ENCODE measurements at regions not wholly inside any gene's neighbourhood (a gene's known extent, or its start where the extent isn't known, plus 50 kb on each side); places are given as distances from the start of the nearest gene placed in this dataset.

GRCh38 chr5:125044491-125045282 lies 298.2 kb upstream of the ZNF608 start:
- Histone ChIP-seq H3K4me3 (ENCODE audit: low read length) (no peak overlapping the region), H3K36me3 (ENCODE audit: low read depth, low read length) (no peaks in the 10 kb centered on the region), H3K79me2 (ENCODE audit: low read length) (no peaks in the 10 kb centered on the region), H3K9me2 (replicated peaks; ENCODE audit: low read length) (no peaks in the 10 kb centered on the region), H3K4me2 (ENCODE audit: low read length) (peak overlapping the region; percentile 46), H3K27me3 (ENCODE audit: low read length) (no peaks in the 10 kb centered on the region), H3K9ac (ENCODE audit: low read length) (peak overlapping the region; percentile 11; the same call in 1 of the 2 replicates), H3K4me1 (ENCODE audit: insufficient read depth, low read length) (peaks cover 57% of the 10 kb centered on the region), H4K20me1 (ENCODE audit: low read length) (no peaks in the 10 kb centered on the region), H3K27ac (ENCODE audit: low read length) (peak overlapping the region; percentile 74), H3F3A (ENCODE audit: low read length, unreplicated experiment) (no peaks in the 10 kb centered on the region), H3K9me3 (ENCODE audit: low read length) (no peaks in the 10 kb centered on the region), H2AFZ (ENCODE audit: low read length) (no peak overlapping the region)
- BruUV-seq (replicated peaks), result no TSS peak
- no peak for TF ChIP-seq EZH2phosphoT487 (IDR thresholded peaks at IDR 0.05; ENCODE audit: borderline replicate concordance, low read length)
- TF ChIP-seq CTCF (conservative IDR thresholded peaks at IDR 0.05; ENCODE audit: low read depth, low read length), result no peak
- TF ChIP-seq EZH2 (IDR thresholded peaks at IDR 0.05; ENCODE audit: low read length, unreplicated experiment), result no peak
- ChIA-PET POLR2A (ENCODE audit: unreplicated experiment) (no interaction called here), CTCF (no interaction called here)
- ATAC-seq (peak; percentile 5; the same call in 1 of the 2 replicates), DNase-seq (peak; percentile 19)
- intact Hi-C loops (cut with micrococcal nuclease), result loop anchor here (1.0 to 10.0 kb wide), 7 partner anchors 49 to 630 kb away; partner anchors contain the start of gene ZNF608

GRCh38 chr5:125045646-125046045 lies 299.2 kb upstream of the ZNF608 start:
- intact Hi-C loops (cut with micrococcal nuclease), result loop anchor here (1.0 to 10.0 kb wide), 7 partner anchors 50 to 631 kb away; partner anchors contain the start of gene ZNF608
- DNase-seq (peak; percentile 81), ATAC-seq (peak; percentile 73)
- Histone ChIP-seq H3K27me3 (ENCODE audit: low read length) (no peaks in the 10 kb centered on the region), H3K4me2 (ENCODE audit: low read length) (peak overlapping the region; percentile 56), H3F3A (ENCODE audit: low read length, unreplicated experiment) (no peaks in the 10 kb centered on the region), H3K79me2 (ENCODE audit: low read length) (no peaks in the 10 kb centered on the region), H2AFZ (ENCODE audit: low read length) (no peak overlapping the region), H3K27ac (ENCODE audit: low read length) (peak overlapping the region; percentile 74), H3K9me3 (ENCODE audit: low read length) (no peaks in the 10 kb centered on the region), H3K4me3 (ENCODE audit: low read length) (peak overlapping the region; percentile 14; the same call in 1 of the 2 replicates), H4K20me1 (ENCODE audit: low read length) (no peaks in the 10 kb centered on the region), H3K36me3 (ENCODE audit: low read depth, low read length) (no peaks in the 10 kb centered on the region), H3K9ac (ENCODE audit: low read length) (peak overlapping the region; percentile 11; the same call in 1 of the 2 replicates), H3K9me2 (replicated peaks; ENCODE audit: low read length) (no peaks in the 10 kb centered on the region), H3K4me1 (ENCODE audit: insufficient read depth, low read length) (peaks cover 65% of the 10 kb centered on the region)
- TF ChIP-seq EZH2 (IDR thresholded peaks at IDR 0.05; ENCODE audit: low read length, unreplicated experiment) (no peak), EZH2phosphoT487 (IDR thresholded peaks at IDR 0.05; ENCODE audit: borderline replicate concordance, low read length) (no peak), CTCF (conservative IDR thresholded peaks at IDR 0.05; ENCODE audit: low read depth, low read length) (no peak)
- CTCF ChIA-PET, result no interaction called here
- POLR2A ChIA-PET (ENCODE audit: unreplicated experiment), result no interaction called here
- BruUV-seq (replicated peaks), result no TSS peak

DNA sequence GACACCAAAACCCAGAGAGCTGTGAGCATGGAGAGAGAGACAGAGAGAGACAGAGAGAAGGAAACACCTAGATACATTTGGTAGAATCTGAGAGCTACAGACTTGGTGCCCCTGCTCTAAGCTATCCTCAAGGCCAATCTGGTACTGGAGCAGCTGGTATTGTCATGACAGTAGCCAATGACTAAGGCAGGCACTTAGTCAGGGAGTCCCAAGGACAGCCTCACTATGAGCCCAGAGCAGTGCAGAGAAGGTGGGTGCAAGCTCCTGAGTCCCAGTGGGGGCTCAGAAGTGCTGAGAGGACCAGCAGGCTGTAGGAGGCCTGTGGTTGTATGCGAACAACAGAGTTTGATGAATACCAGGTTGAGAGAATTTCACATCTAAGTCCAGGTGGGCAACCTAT lies 300.4 kb upstream of the ZNF608 start:
- ChIA-PET POLR2A (ENCODE audit: unreplicated experiment) (no interaction called here), CTCF (no interaction called here)
- TF ChIP-seq EZH2 (IDR thresholded peaks at IDR 0.05; ENCODE audit: low read length, unreplicated experiment) (no peak), EZH2phosphoT487 (IDR thresholded peaks at IDR 0.05; ENCODE audit: borderline replicate concordance, low read length) (no peak), CTCF (conservative IDR thresholded peaks at IDR 0.05; ENCODE audit: low read depth, low read length) (no peak)
- no peaks in the 10 kb centered on the region for H3F3A ChIP-seq (ENCODE audit: low read length, unreplicated experiment)
- no peaks in the 10 kb centered on the region for H3K79me2 ChIP-seq (ENCODE audit: low read length)
- H4K20me1 ChIP-seq (ENCODE audit: low read length), result no peaks in the 10 kb centered on the region
- no peak overlapping the region for H3K9ac ChIP-seq (ENCODE audit: low read length)
- no peaks in the 10 kb centered on the region for H3K27me3 ChIP-seq (ENCODE audit: low read length)
- intact Hi-C loops (cut with micrococcal nuclease), result loop anchor here (5.0 to 10.0 kb wide), 5 partner anchors 130 to 632 kb away; no protein-coding TSS in a partner anchor
- ATAC-seq, result no peak
- no peak for DNase-seq
- no peaks in the 10 kb centered on the region for H3K36me3 ChIP-seq (ENCODE audit: low read depth, low read length)
- no TSS peak for BruUV-seq (replicated peaks)
- no peak overlapping the region for H3K27ac ChIP-seq (ENCODE audit: low read length)
- peaks cover 65% of the 10 kb centered on the region for H3K4me1 ChIP-seq (ENCODE audit: insufficient read depth, low read length)
- no peaks in the 10 kb centered on the region for H3K9me3 ChIP-seq (ENCODE audit: low read length)
- H3K4me3 ChIP-seq (ENCODE audit: low read length), result no peak overlapping the region
- H3K9me2 ChIP-seq (replicated peaks; ENCODE audit: low read length), result no peaks in the 10 kb centered on the region
- no peak overlapping the region for H3K4me2 ChIP-seq (ENCODE audit: low read length)
- H2AFZ ChIP-seq (ENCODE audit: low read length), result no peak overlapping the region
